ENCODE measurements at regions not wholly inside any gene's neighbourhood (a gene's known extent, or its start where the extent isn't known, plus 50 kb on each side); places are given as distances from the start of the nearest gene placed in this dataset.

GRCh38 chr14:48391661-48392060 is 716.3 kb upstream of the MDGA2 start:
- TF ChIP-seq EZH2phosphoT487 (IDR thresholded peaks at IDR 0.05) (no peak), EZH2 (IDR thresholded peaks at IDR 0.05) (no peak)
- TF ChIP-seq, protein P1, sequence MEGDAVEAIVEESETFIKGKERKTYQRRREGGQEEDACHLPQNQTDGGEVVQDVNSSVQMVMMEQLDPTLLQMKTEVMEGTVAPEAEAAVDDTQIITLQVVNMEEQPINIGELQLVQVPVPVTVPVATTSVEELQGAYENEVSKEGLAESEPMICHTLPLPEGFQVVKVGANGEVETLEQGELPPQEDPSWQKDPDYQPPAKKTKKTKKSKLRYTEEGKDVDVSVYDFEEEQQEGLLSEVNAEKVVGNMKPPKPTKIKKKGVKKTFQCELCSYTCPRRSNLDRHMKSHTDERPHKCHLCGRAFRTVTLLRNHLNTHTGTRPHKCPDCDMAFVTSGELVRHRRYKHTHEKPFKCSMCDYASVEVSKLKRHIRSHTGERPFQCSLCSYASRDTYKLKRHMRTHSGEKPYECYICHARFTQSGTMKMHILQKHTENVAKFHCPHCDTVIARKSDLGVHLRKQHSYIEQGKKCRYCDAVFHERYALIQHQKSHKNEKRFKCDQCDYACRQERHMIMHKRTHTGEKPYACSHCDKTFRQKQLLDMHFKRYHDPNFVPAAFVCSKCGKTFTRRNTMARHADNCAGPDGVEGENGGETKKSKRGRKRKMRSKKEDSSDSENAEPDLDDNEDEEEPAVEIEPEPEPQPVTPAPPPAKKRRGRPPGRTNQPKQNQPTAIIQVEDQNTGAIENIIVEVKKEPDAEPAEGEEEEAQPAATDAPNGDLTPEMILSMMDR (IDR thresholded peaks at IDR 0.05): no peak

All from neural progenitor cell (in vitro differentiated cells).